SK-N-SH treated with all-trans-retinoic acid at 6 μM for 48 hours (cell line): ENCODE measurements at regions not wholly inside any gene's neighbourhood (a gene's known extent, or its start where the extent isn't known, plus 50 kb on each side); places are given as distances from the start of the nearest gene placed in this dataset.

ENCODE experiments used
- ARNTL ChIP-seq: fragments of 450-650 bp; formaldehyde crosslinking; IDR thresholded peaks from 2 replicates; pipeline ENCODE4 v1.5.0; 2020; ENCODE audit warnings: low read depth, mild to moderate bottlenecking, moderate library complexity, borderline replicate concordance
- ESRRG ChIP-seq: fragments of 250-450 bp; sonication (Bioruptor Pico); IDR thresholded peaks from 2 replicates; pipeline ENCODE4 v1.6.1; 2021; ENCODE audit warnings: mild to moderate bottlenecking
- PPARA ChIP-seq: fragments of 250-450 bp; sonication (Bioruptor Pico); IDR thresholded peaks from 2 replicates; pipeline ENCODE4 v1.5.0; 2020; ENCODE audit warnings: mild to moderate bottlenecking, borderline replicate concordance
- RARB ChIP-seq: fragments of 250-450 bp; sonication (Bioruptor Pico); IDR thresholded peaks from 2 replicates; pipeline ENCODE4 v1.8.0; 2021; ENCODE audit warnings: mild to moderate bottlenecking, moderate library complexity
- TCF4 ChIP-seq: fragments of 250-450 bp; sonication (Bioruptor Pico); IDR thresholded peaks from 2 replicates; pipeline ENCODE4 v1.8.0; 2021; ENCODE audit warnings: mild to moderate bottlenecking, moderate library complexity, borderline replicate concordance
- ZFP30 ChIP-seq: fragments of 450-650 bp; formaldehyde crosslinking; IDR thresholded peaks from 2 replicates; pipeline ENCODE4 v1.5.0; 2022; ENCODE audit warnings: mild to moderate bottlenecking, moderate library complexity
- TF ChIP-seq, protein P1 (sequence below): fragments of 250-450 bp; sonication (Bioruptor Pico); IDR thresholded peaks from 2 replicates; pipeline ENCODE4 v1.8.0; 2021; ENCODE audit warnings: low read depth, mild to moderate bottlenecking, moderate library complexity, borderline replicate concordance
- TF ChIP-seq, protein P2 (sequence below): fragments of 250-450 bp; sonication (Bioruptor Pico); IDR thresholded peaks from 2 replicates; pipeline ENCODE4 v1.5.1; 2020; ENCODE audit warnings: low read depth, mild to moderate bottlenecking, moderate library complexity

DNA sequence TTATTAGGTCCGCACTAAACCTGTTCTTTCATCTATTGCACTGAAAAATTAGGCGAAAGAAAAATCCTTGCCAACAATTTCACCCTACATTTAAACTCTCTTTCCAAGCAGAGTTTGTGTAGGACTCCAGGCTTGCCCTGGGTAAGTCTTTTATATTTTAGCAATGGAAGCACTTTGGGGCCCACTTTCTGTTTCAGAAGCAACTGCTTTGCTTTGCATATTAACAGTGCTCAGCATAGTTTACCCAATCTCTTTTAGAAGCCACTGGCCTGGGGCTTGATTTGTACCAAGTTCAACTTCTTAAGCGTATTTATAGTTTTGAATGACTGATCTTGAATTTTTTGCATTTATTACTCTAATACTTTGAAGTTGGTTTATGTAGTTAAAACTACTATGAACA lies 78.8 kb upstream of the MDFIC start:
- TF ChIP-seq, protein P1, sequence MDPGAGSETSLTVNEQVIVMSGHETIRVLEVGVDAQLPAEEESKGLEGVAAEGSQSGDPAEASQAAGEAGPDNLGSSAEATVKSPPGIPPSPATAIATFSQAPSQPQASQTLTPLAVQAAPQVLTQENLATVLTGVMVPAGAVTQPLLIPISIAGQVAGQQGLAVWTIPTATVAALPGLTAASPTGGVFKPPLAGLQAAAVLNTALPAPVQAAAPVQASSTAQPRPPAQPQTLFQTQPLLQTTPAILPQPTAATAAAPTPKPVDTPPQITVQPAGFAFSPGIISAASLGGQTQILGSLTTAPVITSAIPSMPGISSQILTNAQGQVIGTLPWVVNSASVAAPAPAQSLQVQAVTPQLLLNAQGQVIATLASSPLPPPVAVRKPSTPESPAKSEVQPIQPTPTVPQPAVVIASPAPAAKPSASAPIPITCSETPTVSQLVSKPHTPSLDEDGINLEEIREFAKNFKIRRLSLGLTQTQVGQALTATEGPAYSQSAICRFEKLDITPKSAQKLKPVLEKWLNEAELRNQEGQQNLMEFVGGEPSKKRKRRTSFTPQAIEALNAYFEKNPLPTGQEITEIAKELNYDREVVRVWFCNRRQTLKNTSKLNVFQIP (CRISPR knock-in tag), result no peak
- TF ChIP-seq ESRRG (CRISPR knock-in tag), result no peak
- no peak for TF ChIP-seq PPARA (CRISPR knock-in tag)
- TF ChIP-seq RARB (CRISPR knock-in tag), result no peak
- no peak for TF ChIP-seq ZFP30 (CRISPR knock-in tag)
- TF ChIP-seq, protein P2, sequence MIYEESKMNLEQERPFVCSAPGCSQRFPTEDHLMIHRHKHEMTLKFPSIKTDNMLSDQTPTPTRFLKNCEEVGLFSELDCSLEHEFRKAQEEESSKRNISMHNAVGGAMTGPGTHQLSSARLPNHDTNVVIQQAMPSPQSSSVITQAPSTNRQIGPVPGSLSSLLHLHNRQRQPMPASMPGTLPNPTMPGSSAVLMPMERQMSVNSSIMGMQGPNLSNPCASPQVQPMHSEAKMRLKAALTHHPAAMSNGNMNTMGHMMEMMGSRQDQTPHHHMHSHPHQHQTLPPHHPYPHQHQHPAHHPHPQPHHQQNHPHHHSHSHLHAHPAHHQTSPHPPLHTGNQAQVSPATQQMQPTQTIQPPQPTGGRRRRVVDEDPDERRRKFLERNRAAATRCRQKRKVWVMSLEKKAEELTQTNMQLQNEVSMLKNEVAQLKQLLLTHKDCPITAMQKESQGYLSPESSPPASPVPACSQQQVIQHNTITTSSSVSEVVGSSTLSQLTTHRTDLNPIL (CRISPR knock-in tag), result no peak
- no peak for TF ChIP-seq TCF4
- TF ChIP-seq ARNTL (CRISPR knock-in tag), result no peak
